Stomach (tissue), 8 donors: ENCODE measurements at regions not wholly inside any gene's neighbourhood (a gene's known extent, or its start where the extent isn't known, plus 50 kb on each side); places are given as distances from the start of the nearest gene placed in this dataset.

Experiments
- DNase-seq, 2 donors: peaks; one replicate each; pipeline versions ENCODE4 v3.0.0 to v3.0.0-alpha.2; 2013 to 2019
- H3K27ac ChIP-seq, 5 donors: fragments of 200-600 bp in 4 of 5; sonication (generic) in 4 of 5; one replicate each; pipeline ENCODE4 v1.5.1; 2013 to 2019; ENCODE audit warnings: mild to moderate bottlenecking in 1 of 5, moderate library complexity in 1 of 5
- H3K27me3 ChIP-seq, 3 donors: fragments of 200-600 bp; sonication (generic); one replicate each; pipeline ENCODE4 v1.5.1; 2017 to 2019; ENCODE audit warnings: mixed run types in 1 of 3
- H3K36me3 ChIP-seq, 4 donors: fragments of 200-600 bp; sonication (generic); 1 replicate in 3 of 4; 2 replicates in 1 of 4; pipeline ENCODE4 v1.5.1; 2016 to 2019
- H3K4me1 ChIP-seq, 4 donors: fragments of 200-600 bp; sonication (generic); one replicate each; pipeline ENCODE4 v1.5.1; 2016 to 2019
- H3K4me3 ChIP-seq, 4 donors: fragments of 200-600 bp; sonication (generic) in 3 of 4; one replicate each; pipeline ENCODE4 v1.5.1; 2016 to 2019; ENCODE audit warnings: mild to moderate bottlenecking in 1 of 4
- H3K9me3 ChIP-seq, 4 donors: fragments of 200-600 bp; sonication (generic); one replicate each; pipeline ENCODE4 v1.5.1; 2016 to 2019
- EP300 ChIP-seq: sonication (generic); formaldehyde crosslinking; IDR thresholded peaks from one replicate; pipeline ENCODE4 v1.6.1; 2017; ENCODE audit warnings: antibody characterized with exemption
- POLR2A ChIP-seq, 4 donors: fragments of 450-650 bp; IDR thresholded peaks; one replicate each; pipeline ENCODE4 v1.6.1; 2016; ENCODE audit warnings: antibody characterized with exemption in 4 of 4, control low read depth in 2 of 4, mild to moderate bottlenecking in 1 of 4, moderate library complexity in 1 of 4
- POLR2AphosphoS5 ChIP-seq, 3 donors: sonication (generic); formaldehyde crosslinking; IDR thresholded peaks; one replicate each; pipeline ENCODE4 v1.6.1; 2016; ENCODE audit warnings: antibody characterized with exemption in 3 of 3
- WGBS, 5 donors: extraction: QIAGEN DNeasy Blood & Tissue Kit in 3 of 5; methylation state at CpG; one replicate each; pipeline versions ENCODE4 v1.1.5 to v1.1.7; 2013 to 2018; 5-methylcytosine and 5-hydroxymethylcytosine counted together
- intact Hi-C: fragments of 100-400 bp; cut with DNase I; formaldehyde crosslinking; loops from one replicate; pipeline ENCODE4 v1.15.1; 2023; ENCODE audit warnings: low total_unique reads
- TF ChIP-seq, protein P1 (sequence below), 7 experiments: fragments of 450-650 bp in 4 of 7; fragments of 200-600 bp in 3 of 7; sonication (generic) in 3 of 7; IDR thresholded peaks; one replicate each; pipeline ENCODE4 v1.5.1; 2016 to 2019; ENCODE audit warnings: antibody characterized with exemption in 7 of 7, control low read depth in 2 of 7, mild to moderate bottlenecking in 1 of 7
- donor health status: healthy with polysubstance abuse.
- donor health status: Bipolar disorder and iron deficiency.
- donor health status: healthy.

DNA sequence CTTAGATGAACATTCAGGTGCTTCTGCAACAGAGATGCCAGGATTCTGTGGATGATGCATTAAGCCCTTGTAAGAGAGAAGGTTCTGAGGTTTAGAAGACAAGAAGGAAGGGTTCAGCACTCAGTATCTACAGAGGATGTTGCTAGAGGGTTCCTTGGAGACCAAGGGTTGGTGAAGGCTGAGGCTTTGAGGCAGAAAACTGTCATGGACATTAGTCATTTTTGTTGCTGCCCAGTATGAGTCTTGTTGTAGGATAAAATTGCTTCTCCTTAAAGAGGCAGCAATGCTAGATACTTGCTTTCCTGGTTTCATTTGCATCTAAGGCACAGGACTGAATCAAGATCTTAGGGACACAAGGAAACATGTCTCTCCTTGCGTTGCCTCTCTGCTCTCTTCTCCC is 319.4 kb upstream of the NFIA start:
- Histone ChIP-seq H3K27ac (no peak overlapping the region), H3K4me1 (no peaks in the 10 kb centered on the region), H3K27me3 (no peaks in the 10 kb centered on the region), H3K36me3 (no peaks in the 10 kb centered on the region), H3K9me3 (no peaks in the 10 kb centered on the region), H3K4me3 (no peak overlapping the region)
- no peak for DNase-seq
- WGBS, 5 donors, result 71 to 95% (median 90%) methylated on average over 1 of the region's 1 CpG
- intact Hi-C loops, result no loop called here
- TF ChIP-seq POLR2AphosphoS5 (IDR thresholded peaks at IDR 0.05) (no peak), EP300 (no peak), POLR2A (IDR thresholded peaks at IDR 0.05) (no peak)
- TF ChIP-seq, protein P1, sequence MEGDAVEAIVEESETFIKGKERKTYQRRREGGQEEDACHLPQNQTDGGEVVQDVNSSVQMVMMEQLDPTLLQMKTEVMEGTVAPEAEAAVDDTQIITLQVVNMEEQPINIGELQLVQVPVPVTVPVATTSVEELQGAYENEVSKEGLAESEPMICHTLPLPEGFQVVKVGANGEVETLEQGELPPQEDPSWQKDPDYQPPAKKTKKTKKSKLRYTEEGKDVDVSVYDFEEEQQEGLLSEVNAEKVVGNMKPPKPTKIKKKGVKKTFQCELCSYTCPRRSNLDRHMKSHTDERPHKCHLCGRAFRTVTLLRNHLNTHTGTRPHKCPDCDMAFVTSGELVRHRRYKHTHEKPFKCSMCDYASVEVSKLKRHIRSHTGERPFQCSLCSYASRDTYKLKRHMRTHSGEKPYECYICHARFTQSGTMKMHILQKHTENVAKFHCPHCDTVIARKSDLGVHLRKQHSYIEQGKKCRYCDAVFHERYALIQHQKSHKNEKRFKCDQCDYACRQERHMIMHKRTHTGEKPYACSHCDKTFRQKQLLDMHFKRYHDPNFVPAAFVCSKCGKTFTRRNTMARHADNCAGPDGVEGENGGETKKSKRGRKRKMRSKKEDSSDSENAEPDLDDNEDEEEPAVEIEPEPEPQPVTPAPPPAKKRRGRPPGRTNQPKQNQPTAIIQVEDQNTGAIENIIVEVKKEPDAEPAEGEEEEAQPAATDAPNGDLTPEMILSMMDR (IDR thresholded peaks at IDR 0.05), result no peak

DNA sequence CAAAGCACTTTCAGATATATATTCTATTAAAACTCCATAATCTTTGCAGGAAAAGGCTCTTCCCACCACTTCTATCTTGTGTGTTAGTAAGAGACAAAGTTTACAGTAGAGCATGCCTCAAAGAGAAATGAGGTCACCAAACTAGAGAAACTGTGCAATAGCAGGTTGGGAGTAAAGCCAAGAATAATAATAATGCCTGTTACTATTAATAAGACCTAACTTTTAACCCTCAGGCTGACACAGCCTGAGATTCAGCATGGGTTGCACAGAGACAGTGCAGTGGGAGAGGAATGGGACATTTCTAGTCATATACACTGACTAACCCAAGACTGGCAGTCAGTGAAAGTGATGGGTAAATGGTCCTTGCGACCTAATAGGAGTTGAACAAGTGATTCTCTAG is 320.2 kb upstream of the NFIA start:
- TF ChIP-seq, protein P1 (IDR thresholded peaks at IDR 0.05), result no peak
- TF ChIP-seq EP300 (no peak), POLR2AphosphoS5 (IDR thresholded peaks at IDR 0.05) (no peak), POLR2A (IDR thresholded peaks at IDR 0.05) (no peak)
- H3K4me1 ChIP-seq, result no peaks in the 10 kb centered on the region
- no peaks in the 10 kb centered on the region for H3K36me3 ChIP-seq
- WGBS, 5 donors, result 77 to 95% (median 91%) methylated on average over 1 of the region's 1 CpG
- intact Hi-C loops, result no loop called here
- no peaks in the 10 kb centered on the region for H3K9me3 ChIP-seq
- H3K27ac ChIP-seq, result no peak overlapping the region
- peak in 1 of 2 donors; percentile 38 for DNase-seq
- H3K27me3 ChIP-seq, result no peaks in the 10 kb centered on the region
- H3K4me3 ChIP-seq, result no peak overlapping the region

DNA sequence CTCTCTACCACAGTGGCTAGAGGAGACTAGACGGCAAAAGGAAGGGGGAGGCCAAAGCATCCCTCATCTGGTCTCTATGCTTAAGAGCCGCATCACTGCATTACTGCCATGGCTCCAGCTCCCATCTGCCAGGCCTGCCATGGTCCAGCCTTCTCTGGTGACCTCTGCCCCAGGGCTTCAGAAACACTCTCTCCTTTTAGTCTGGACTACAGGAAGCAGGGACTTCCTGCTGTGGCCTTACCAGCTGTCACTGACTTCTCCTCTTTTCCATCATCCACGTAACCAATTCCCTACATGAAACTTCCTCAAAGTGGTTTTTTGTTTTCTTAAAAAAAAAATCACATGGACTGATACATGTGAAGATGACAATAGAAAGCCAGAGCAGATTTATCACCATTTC is 323.1 kb upstream of the NFIA start:
- Histone ChIP-seq H3K36me3 (no peaks in the 10 kb centered on the region), H3K4me3 (no peak overlapping the region), H3K27me3 (no peaks in the 10 kb centered on the region), H3K4me1 (no peaks in the 10 kb centered on the region), H3K9me3 (no peaks in the 10 kb centered on the region), H3K27ac (no peak overlapping the region)
- intact Hi-C loops, result no loop called here
- no peak for DNase-seq
- TF ChIP-seq EP300 (no peak), POLR2AphosphoS5 (IDR thresholded peaks at IDR 0.05) (no peak), POLR2A (IDR thresholded peaks at IDR 0.05) (no peak)
- TF ChIP-seq, protein P1 (IDR thresholded peaks at IDR 0.05), result no peak
- 70 to 92% (median 83%) methylated on average over 3 of the region's 3 CpGs for WGBS, 5 donors

DNA sequence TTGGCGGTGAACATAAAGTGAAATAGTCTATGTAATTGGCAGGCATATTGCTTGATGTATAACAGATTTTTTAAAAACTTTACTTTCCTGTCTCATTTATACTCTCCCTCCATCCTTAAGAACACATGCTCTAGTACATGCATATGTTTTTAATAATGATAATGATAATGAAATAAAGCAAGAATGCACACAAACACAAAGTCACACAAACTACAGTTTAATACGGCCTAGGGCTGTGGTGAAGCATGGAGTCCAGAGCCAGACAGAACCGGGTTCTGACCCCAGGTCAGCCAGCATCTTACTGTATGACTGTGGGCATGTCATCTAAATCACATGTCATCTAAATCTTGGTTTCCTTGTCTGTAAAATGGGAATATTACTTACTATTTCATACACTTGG is 324.9 kb upstream of the NFIA start:
- no peaks in the 10 kb centered on the region for H3K9me3 ChIP-seq
- H3K27ac ChIP-seq, result no peak overlapping the region
- H3K4me3 ChIP-seq, result no peak overlapping the region
- no peaks in the 10 kb centered on the region for H3K36me3 ChIP-seq
- TF ChIP-seq POLR2AphosphoS5 (IDR thresholded peaks at IDR 0.05) (no peak), POLR2A (IDR thresholded peaks at IDR 0.05) (no peak), EP300 (no peak)
- TF ChIP-seq, protein P1 (IDR thresholded peaks at IDR 0.05), result no peak
- no peaks in the 10 kb centered on the region for H3K4me1 ChIP-seq
- DNase-seq, result no peak
- H3K27me3 ChIP-seq, result no peaks in the 10 kb centered on the region
- intact Hi-C loops, result no loop called here
- 72 to 93% (median 78%) methylated on average over 3 of the region's 3 CpGs for WGBS, 5 donors
